A549 (cell line): ENCODE measurements at regions not wholly inside any gene's neighbourhood (a gene's known extent, or its start where the extent isn't known, plus 50 kb on each side); places are given as distances from the start of the nearest gene placed in this dataset.

ENCODE experiments used
- CBX8 ChIP-seq: fragments of 200-600 bp; sonication (generic); IDR thresholded peaks from 2 replicates; pipeline ENCODE4 v1.6.1; 2016
- EP300 ChIP-seq, 2 experiments: fragments of >200 bp; sonication (Bioruptor Twin); formaldehyde crosslinking; IDR thresholded peaks; 2 replicates in 1 of 2; 3 replicates in 1 of 2; pipeline ENCODE4 v1.6.1; 2016 to 2017
- MYC ChIP-seq: IDR thresholded peaks from 2 replicates; pipeline ENCODE4 v1.6.1; 2012; ENCODE audit warnings: mild to moderate bottlenecking, inconsistent platforms, low read length, improper control_type of control experiment, borderline replicate concordance
- NFE2L2 ChIP-seq: fragments of 150-350 bp; conservative IDR thresholded peaks from 2 replicates; pipeline ENCODE4 v1.6.1; 2014; ENCODE audit warnings: low read length
- POLR2A ChIP-seq: IDR thresholded peaks from 2 replicates; pipeline ENCODE4 v1.6.1; 2012; ENCODE audit warnings: mild to moderate bottlenecking, low read length
- RAD21 ChIP-seq, 2 experiments: fragments of >200 bp in 1 of 2; sonication (Bioruptor Twin) in 1 of 2; formaldehyde crosslinking in 1 of 2; IDR thresholded peaks in 1 of 2; conservative IDR thresholded peaks in 1 of 2; 2 replicates in 1 of 2; 3 replicates in 1 of 2; pipeline ENCODE4 v1.6.1; 2012 to 2018; ENCODE audit warnings: inconsistent platforms in 1 of 2
- RCOR1 ChIP-seq: fragments of 150-350 bp; IDR thresholded peaks from 2 replicates; pipeline ENCODE4 v1.6.1; 2014; ENCODE audit warnings: antibody characterized with exemption, low read length, low read depth
- RNF2 ChIP-seq: fragments of 200-600 bp; sonication (generic); IDR thresholded peaks from 2 replicates; pipeline ENCODE4 v1.6.1; 2016; ENCODE audit warnings: low read depth, mild to moderate bottlenecking, antibody characterized with exemption, moderate library complexity, borderline replicate concordance
- TF ChIP-seq, protein P1 (sequence below): IDR thresholded peaks from 2 replicates; pipeline ENCODE4 v1.6.1; 2012
- TF ChIP-seq, protein P2 (sequence below): fragments of 450-650 bp; IDR thresholded peaks from 2 replicates; pipeline ENCODE4 v1.6.1; 2014; ENCODE audit warnings: antibody characterized with exemption
- TF ChIP-seq, protein P3 (sequence below): fragments of >200 bp; sonication (Bioruptor Twin); formaldehyde crosslinking; IDR thresholded peaks from 3 replicates; pipeline ENCODE4 v1.5.1; 2016

DNA sequence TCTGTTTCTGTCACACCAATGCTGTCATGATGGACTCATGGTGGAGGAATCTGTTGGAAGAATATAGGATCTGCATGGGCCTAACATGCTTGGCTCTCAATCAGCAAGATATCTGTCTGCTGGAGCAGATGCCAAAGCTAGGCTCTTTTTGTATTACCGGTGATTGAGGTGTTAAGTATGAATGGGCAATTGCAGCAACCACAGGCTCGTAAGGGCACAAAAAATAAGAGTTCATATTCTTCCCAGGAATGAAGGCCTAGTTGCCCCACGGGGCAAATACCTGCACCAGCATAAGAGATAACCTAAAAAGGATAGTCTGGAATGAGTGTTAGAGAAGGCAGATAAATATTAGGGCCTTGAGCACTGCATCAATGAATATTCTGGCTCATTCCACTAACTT lies 679.5 kb upstream of the COX7C start:
- TF ChIP-seq POLR2A (no peak), RCOR1 (no peak), RNF2 (no peak), EP300 (IDR thresholded peaks at IDR 0.05) (no peak), RAD21 (conservative IDR thresholded peaks at IDR 0.05 in 1 of 2, IDR thresholded peaks at IDR 0.05 in 1 of 2) (no peak), NFE2L2 (no peak), MYC (no peak), CBX8 (no peak)
- TF ChIP-seq, protein P1, sequence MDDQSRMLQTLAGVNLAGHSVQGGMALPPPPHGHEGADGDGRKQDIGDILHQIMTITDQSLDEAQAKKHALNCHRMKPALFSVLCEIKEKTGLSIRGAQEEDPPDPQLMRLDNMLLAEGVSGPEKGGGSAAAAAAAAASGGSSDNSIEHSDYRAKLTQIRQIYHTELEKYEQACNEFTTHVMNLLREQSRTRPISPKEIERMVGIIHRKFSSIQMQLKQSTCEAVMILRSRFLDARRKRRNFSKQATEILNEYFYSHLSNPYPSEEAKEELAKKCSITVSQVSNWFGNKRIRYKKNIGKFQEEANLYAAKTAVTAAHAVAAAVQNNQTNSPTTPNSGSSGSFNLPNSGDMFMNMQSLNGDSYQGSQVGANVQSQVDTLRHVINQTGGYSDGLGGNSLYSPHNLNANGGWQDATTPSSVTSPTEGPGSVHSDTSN: no peak
- TF ChIP-seq, protein P2, sequence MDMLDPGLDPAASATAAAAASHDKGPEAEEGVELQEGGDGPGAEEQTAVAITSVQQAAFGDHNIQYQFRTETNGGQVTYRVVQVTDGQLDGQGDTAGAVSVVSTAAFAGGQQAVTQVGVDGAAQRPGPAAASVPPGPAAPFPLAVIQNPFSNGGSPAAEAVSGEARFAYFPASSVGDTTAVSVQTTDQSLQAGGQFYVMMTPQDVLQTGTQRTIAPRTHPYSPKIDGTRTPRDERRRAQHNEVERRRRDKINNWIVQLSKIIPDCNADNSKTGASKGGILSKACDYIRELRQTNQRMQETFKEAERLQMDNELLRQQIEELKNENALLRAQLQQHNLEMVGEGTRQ: no peak
- TF ChIP-seq, protein P3, sequence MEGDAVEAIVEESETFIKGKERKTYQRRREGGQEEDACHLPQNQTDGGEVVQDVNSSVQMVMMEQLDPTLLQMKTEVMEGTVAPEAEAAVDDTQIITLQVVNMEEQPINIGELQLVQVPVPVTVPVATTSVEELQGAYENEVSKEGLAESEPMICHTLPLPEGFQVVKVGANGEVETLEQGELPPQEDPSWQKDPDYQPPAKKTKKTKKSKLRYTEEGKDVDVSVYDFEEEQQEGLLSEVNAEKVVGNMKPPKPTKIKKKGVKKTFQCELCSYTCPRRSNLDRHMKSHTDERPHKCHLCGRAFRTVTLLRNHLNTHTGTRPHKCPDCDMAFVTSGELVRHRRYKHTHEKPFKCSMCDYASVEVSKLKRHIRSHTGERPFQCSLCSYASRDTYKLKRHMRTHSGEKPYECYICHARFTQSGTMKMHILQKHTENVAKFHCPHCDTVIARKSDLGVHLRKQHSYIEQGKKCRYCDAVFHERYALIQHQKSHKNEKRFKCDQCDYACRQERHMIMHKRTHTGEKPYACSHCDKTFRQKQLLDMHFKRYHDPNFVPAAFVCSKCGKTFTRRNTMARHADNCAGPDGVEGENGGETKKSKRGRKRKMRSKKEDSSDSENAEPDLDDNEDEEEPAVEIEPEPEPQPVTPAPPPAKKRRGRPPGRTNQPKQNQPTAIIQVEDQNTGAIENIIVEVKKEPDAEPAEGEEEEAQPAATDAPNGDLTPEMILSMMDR: no peak
